Upper lobe of left lung (tissue), 6 donors: ENCODE measurements at regions not wholly inside any gene's neighbourhood (a gene's known extent, or its start where the extent isn't known, plus 50 kb on each side); places are given as distances from the start of the nearest gene placed in this dataset.
"Not testable (repeated sequence)": the region's sequence is repeated elsewhere in the genome, so short reads cannot be mapped to it uniquely, and the experiment has no call there.

Source experiments
- ATAC-seq, 2 donors: fragments of 200-7000 bp; cut with Tn5 transposase; one replicate each; pipeline ENCODE4 v1.9.1; 2022; ENCODE audit warnings: mild to moderate bottlenecking in 2 of 2, moderate library complexity in 2 of 2; ENCODE audit not compliant: low FRiP score in 2 of 2
- DNase-seq, 2 donors: peaks; one replicate each; pipeline ENCODE4 v3.0.0-alpha.2; 2019 to 2020
- H3K27ac ChIP-seq, 4 donors: fragments of 200-600 bp; sonication (generic); one replicate each; pipeline ENCODE4 v1.5.1; 2016 to 2019
- H3K27me3 ChIP-seq, 4 donors: fragments of 200-600 bp; sonication (generic); one replicate each; pipeline ENCODE4 v1.5.1; 2017 to 2019
- H3K36me3 ChIP-seq, 4 donors: fragments of 200-600 bp; sonication (generic); one replicate each; pipeline ENCODE4 v1.5.1; 2016 to 2019
- H3K4me1 ChIP-seq, 4 donors: fragments of 200-600 bp; sonication (generic); one replicate each; pipeline ENCODE4 v1.5.1; 2018 to 2019
- H3K4me3 ChIP-seq, 4 donors: fragments of 200-600 bp; sonication (generic); one replicate each; pipeline ENCODE4 v1.5.1; 2017 to 2019; ENCODE audit warnings: mild to moderate bottlenecking in 2 of 4, moderate library complexity in 1 of 4
- H3K9me3 ChIP-seq, 4 donors: fragments of 200-600 bp; sonication (generic); one replicate each; pipeline ENCODE4 v1.5.1; 2018 to 2019
- EP300 ChIP-seq, 4 donors: sonication (generic); formaldehyde crosslinking; IDR thresholded peaks; one replicate each; pipeline ENCODE4 v1.5.1; 2017; ENCODE audit warnings: antibody characterized with exemption in 4 of 4, control low read depth in 2 of 4
- POLR2A ChIP-seq, 4 donors: fragments of 450-650 bp; IDR thresholded peaks; one replicate each; pipeline ENCODE4 v1.5.1; 2016 to 2017; ENCODE audit warnings: antibody characterized with exemption in 4 of 4, mild to moderate bottlenecking in 2 of 4
- POLR2AphosphoS5 ChIP-seq, 2 donors: sonication (generic); formaldehyde crosslinking; IDR thresholded peaks; one replicate each; pipeline ENCODE4 v1.5.1; 2017; ENCODE audit warnings: antibody characterized with exemption in 2 of 2
- WGBS, 2 donors: methylation state at CpG; one replicate each; pipeline ENCODE4 v1.1.5; 2017 to 2018; 5-methylcytosine and 5-hydroxymethylcytosine counted together
- TF ChIP-seq, protein P1 (sequence below), 6 experiments: fragments of 450-650 bp in 4 of 6; fragments of 200-600 bp in 2 of 6; sonication (generic) in 2 of 6; IDR thresholded peaks; one replicate each; pipeline ENCODE4 v1.5.1; 2016 to 2019; ENCODE audit warnings: antibody characterized with exemption in 6 of 6
- donor health status: DM: no; HTN: no; CAD: no; lungs with moderate emphysema.
- donor health status: DM: no; HTN: yes; CAD: no; lungs with severe emphysema.

DNA sequence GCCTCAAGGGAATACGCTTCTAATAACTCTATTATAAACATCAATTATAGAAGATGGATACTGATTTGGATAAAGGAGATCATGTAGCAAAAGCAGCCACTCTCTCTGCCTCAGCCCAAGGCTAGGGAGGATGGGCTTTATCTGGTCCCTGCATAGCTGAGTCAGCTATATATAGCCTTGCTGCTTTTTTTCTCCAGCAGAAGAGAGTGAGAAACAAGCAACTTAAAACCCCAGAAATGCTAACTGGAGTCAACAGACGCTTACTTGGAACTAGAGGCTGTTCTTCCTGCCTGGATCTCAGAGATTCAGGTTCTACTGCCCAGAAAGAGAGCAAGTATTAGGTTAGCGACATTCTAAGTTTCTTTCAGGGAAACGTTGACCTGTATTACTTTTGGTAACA, 426.7 kb upstream of the KLHL29 start:
- no peak for ATAC-seq
- 83 to 91% methylated on average over 4 of the region's 4 CpGs for WGBS, 2 donors
- no peaks in the 10 kb centered on the region for H3K9me3 ChIP-seq
- no peaks in the 10 kb centered on the region for H3K36me3 ChIP-seq
- H3K4me3 ChIP-seq = no peak overlapping the region
- TF ChIP-seq POLR2AphosphoS5 (IDR thresholded peaks at IDR 0.05) = no peak
- TF ChIP-seq, protein P1, sequence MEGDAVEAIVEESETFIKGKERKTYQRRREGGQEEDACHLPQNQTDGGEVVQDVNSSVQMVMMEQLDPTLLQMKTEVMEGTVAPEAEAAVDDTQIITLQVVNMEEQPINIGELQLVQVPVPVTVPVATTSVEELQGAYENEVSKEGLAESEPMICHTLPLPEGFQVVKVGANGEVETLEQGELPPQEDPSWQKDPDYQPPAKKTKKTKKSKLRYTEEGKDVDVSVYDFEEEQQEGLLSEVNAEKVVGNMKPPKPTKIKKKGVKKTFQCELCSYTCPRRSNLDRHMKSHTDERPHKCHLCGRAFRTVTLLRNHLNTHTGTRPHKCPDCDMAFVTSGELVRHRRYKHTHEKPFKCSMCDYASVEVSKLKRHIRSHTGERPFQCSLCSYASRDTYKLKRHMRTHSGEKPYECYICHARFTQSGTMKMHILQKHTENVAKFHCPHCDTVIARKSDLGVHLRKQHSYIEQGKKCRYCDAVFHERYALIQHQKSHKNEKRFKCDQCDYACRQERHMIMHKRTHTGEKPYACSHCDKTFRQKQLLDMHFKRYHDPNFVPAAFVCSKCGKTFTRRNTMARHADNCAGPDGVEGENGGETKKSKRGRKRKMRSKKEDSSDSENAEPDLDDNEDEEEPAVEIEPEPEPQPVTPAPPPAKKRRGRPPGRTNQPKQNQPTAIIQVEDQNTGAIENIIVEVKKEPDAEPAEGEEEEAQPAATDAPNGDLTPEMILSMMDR (IDR thresholded peaks at IDR 0.05) = no peak
- no peak for TF ChIP-seq POLR2A (IDR thresholded peaks at IDR 0.05)
- H3K27me3 ChIP-seq = no peaks in the 10 kb centered on the region
- no peak overlapping the region for H3K27ac ChIP-seq
- no peaks in the 10 kb centered on the region for H3K4me1 ChIP-seq
- DNase-seq = no peak

GRCh38 chr2:22967756-22968155, 417.2 kb upstream of the KLHL29 start:
- TF ChIP-seq, protein P1 (IDR thresholded peaks at IDR 0.05) = no peak
- TF ChIP-seq POLR2AphosphoS5 (IDR thresholded peaks at IDR 0.05) (no peak), POLR2A (IDR thresholded peaks at IDR 0.05) (no peak)
- no peaks in the 10 kb centered on the region for H3K4me1 ChIP-seq
- H3K9me3 ChIP-seq = no peaks in the 10 kb centered on the region
- no peak overlapping the region for H3K4me3 ChIP-seq
- no peak overlapping the region for H3K27ac ChIP-seq
- no peaks in the 10 kb centered on the region for H3K27me3 ChIP-seq
- H3K36me3 ChIP-seq = no peaks in the 10 kb centered on the region
- WGBS, 2 donors = 90 to 97% methylated on average over 5 of the region's 5 CpGs
- DNase-seq (no peak), ATAC-seq (no peak)

DNA sequence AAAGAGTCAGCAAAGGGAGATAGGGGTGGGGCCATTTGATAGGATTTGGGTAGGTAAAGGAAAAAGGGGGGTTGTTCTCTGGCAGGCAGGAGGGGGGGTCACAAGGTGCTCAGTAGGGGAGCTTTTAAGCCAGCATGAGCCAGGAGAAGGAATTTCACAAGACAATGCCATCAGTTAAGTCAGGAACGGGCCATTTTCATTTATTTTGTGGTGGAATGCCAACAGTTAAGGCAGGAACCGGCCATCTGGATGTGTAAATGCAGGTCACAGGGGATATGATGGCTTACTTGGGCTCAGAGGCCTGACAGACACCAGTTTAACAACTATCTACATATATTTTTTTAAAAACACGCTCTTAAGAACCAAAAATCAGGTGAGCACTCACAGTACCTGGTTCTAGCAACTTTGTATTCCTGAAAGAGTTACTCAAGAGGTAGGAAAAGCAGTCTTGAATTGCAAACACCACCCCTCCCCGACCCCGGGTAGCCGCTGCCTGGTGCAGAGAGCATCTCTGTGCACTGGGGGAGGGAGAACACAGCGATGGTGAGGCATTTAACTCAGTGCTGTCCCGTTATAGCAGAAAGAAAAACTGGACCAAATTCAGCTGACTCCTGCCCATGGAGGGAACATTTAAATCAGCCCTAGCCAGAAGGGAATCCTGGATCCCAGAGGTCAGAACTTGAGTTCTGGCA, 414.5 kb upstream of the KLHL29 start:
- Histone ChIP-seq H3K4me3 (no peak overlapping the region), H3K36me3 (no peaks in the 10 kb centered on the region), H3K27ac (no peak overlapping the region), H3K27me3 (no peaks in the 10 kb centered on the region), H3K9me3 (no peaks in the 10 kb centered on the region), H3K4me1 (no peaks in the 10 kb centered on the region)
- no peak for TF ChIP-seq POLR2AphosphoS5 (IDR thresholded peaks at IDR 0.05)
- TF ChIP-seq EP300 (IDR thresholded peaks at IDR 0.05) = no peak
- TF ChIP-seq, protein P1 (IDR thresholded peaks at IDR 0.05) = no peak
- no peak for TF ChIP-seq POLR2A (IDR thresholded peaks at IDR 0.05)
- ATAC-seq (no peak), DNase-seq (no peak)
- WGBS, 2 donors = 33 to 42% methylated on average over 8 of the region's 8 CpGs

DNA sequence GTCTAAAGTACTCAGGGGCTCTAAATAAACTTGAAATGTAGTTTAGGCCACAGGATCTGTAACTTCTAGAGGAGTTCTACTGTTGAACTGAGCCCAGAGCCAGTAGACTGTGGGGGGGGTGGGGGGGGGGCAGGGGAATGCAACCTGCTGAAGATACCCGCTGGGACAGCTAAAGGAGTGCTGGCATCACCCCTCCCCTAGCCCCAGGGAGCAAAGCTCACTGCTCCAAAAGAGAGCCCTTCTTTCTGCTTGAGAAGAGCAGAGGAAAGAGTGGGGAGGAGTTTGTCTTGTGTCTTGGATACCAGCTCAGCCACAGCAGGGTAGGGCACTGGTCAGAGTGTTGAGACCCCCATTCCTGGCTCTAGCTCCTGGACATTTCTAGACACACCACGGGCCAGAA, 414.0 kb upstream of the KLHL29 start:
- Histone ChIP-seq H3K9me3 (no peaks in the 10 kb centered on the region), H3K36me3 (no peaks in the 10 kb centered on the region), H3K27ac (no peak overlapping the region), H3K4me3 (no peak overlapping the region), H3K27me3 (no peaks in the 10 kb centered on the region), H3K4me1 (no peaks in the 10 kb centered on the region)
- WGBS, 2 donors = 74 to 75% methylated on average over 2 of the region's 2 CpGs
- no peak for ATAC-seq
- DNase-seq = no peak
- TF ChIP-seq, protein P1 (IDR thresholded peaks at IDR 0.05) = no peak
- no peak for TF ChIP-seq POLR2A (IDR thresholded peaks at IDR 0.05)
- TF ChIP-seq POLR2AphosphoS5 (IDR thresholded peaks at IDR 0.05) = no peak
- TF ChIP-seq EP300 (IDR thresholded peaks at IDR 0.05) = no peak

DNA sequence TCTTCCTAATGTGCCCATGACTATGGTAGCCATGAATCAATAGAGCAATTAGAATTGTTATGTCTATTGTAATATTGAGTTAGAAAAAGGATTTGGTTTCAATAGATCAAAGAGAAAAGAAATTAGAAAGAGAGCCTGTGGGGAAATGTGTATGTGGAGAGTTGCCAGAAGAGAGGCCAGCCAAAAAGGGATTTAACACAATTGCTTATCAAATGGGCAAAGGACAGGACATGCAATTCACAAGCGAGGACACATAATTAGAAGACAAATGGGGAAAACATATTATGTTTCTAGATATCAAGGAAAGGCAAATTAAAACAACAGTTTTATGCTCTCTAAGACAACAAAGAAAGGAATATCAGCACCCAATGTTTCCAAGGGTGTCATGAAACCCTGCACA, 403.2 kb upstream of the KLHL29 start:
- WGBS, 2 donors = 64 to 76% methylated on average over 1 of the region's 1 CpG
- Histone ChIP-seq H3K9me3 (no peaks in the 10 kb centered on the region), H3K27ac (no peak overlapping the region), H3K36me3 (no peaks in the 10 kb centered on the region), H3K27me3 (no peaks in the 10 kb centered on the region), H3K4me3 (no peak overlapping the region), H3K4me1 (no peaks in the 10 kb centered on the region)
- ATAC-seq (no peak), DNase-seq (no peak)
- TF ChIP-seq EP300 (IDR thresholded peaks at IDR 0.05) (no peak), POLR2AphosphoS5 (IDR thresholded peaks at IDR 0.05) (no peak), POLR2A (IDR thresholded peaks at IDR 0.05) (no peak)
- TF ChIP-seq, protein P1 (IDR thresholded peaks at IDR 0.05) = no peak

DNA sequence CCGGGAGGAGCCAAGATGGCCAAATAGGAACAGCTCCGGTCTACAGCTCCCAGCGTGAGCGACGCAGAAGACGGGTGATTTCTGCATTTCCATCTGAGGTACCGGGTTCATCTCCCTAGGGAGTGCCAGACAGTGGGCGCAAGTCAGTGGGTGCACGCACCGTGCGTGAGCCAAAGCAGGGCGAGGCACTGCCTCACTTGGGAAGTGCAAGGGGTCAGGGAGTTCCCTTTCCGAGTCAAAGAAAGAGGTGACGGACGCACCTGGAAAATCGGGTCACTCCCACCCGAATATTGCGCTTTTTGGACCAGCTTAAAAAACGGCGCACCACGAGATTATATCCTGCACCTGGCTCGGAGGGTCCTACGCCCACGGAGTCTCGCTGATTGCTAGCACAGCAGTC, 400.8 kb upstream of the KLHL29 start:
- H3K4me3 ChIP-seq, H3K27ac ChIP-seq, H3K36me3 ChIP-seq, H3K9me3 ChIP-seq, ATAC-seq, H3K27me3 ChIP-seq, H3K4me1 ChIP-seq: not testable (repeated sequence)
- DNase-seq = peak in 1 of 2 donors; percentile 43
- 88 to 94% methylated on average over 13 to 18 of the region's 25 CpGs for WGBS, 2 donors
